SK-N-MC (cell line): ENCODE measurements at regions not wholly inside any gene's neighbourhood (a gene's known extent, or its start where the extent isn't known, plus 50 kb on each side); places are given as distances from the start of the nearest gene placed in this dataset.

Experiments
- DNase-seq: peaks from one replicate; pipeline ENCODE4 v3.0.0-alpha.2; 2011; ENCODE audit warnings: low read depth, low spot score
- H3K27ac ChIP-seq: fragments of 200-600 bp; sonication (generic); 2 replicates; pipeline ENCODE4 v1.5.1; 2016; ENCODE audit warnings: mixed run types
- H3K36me3 ChIP-seq: fragments of 200-600 bp; sonication (generic); 2 replicates; pipeline ENCODE4 v1.6.1; 2017; ENCODE audit warnings: antibody characterized with exemption, low read length, mixed read lengths; ENCODE audit not compliant: insufficient read depth
- H3K4me3 ChIP-seq: fragments of 200-600 bp; sonication (generic); 2 replicates; pipeline ENCODE4 v1.5.1; 2016
- H3K9ac ChIP-seq: fragments of 200-600 bp; sonication (generic); 2 replicates; pipeline ENCODE4 v1.8.0; 2017; ENCODE audit warnings: mixed run types, mixed read lengths; ENCODE audit not compliant: insufficient read length
- H3K9me3 ChIP-seq: fragments of 200-600 bp; sonication (generic); 2 replicates; pipeline ENCODE4 v1.6.1; 2017; ENCODE audit warnings: low read depth, mild to moderate bottlenecking, antibody characterized with exemption, low read length, moderate library complexity, mixed read lengths
- EZH2 ChIP-seq: fragments of 200-600 bp; sonication (generic); IDR thresholded peaks from one replicate; pipeline ENCODE4 v1.6.1; 2017; ENCODE audit warnings: antibody characterized with exemption
- FOXP2 ChIP-seq: optimal IDR thresholded peaks from 2 replicates; pipeline ENCODE3; 2011; ENCODE audit warnings: mild to moderate bottlenecking, moderate library complexity; ENCODE audit not compliant: insufficient read depth; ENCODE audit errors: extremely low read length, control extremely low read depth
- POLR2AphosphoS5 ChIP-seq: IDR thresholded peaks from 2 replicates; pipeline ENCODE4 v1.6.1; 2012; ENCODE audit warnings: mild to moderate bottlenecking, low read depth, low read length, borderline replicate concordance

DNA sequence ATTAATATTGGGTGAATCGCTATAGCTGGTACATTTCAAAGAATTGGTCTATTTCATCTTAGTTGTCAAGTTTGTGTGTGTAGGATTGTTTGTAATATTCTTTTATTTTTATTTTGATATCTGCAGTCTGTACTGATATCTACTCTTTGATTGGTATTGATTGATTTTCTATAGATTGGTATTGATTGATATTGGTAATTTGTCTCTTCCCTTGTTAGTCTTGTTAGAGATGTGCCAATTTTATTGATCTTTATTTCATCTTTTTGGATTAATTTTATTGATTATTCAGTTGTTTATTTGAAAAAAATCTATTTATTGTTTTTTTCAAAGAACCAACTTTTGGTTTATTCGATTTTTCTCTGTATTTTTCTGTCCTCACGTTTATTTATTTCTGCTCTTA, 61.4 kb downstream of the TM2D3 start:
- Histone ChIP-seq H3K9me3 (no peaks in the 10 kb centered on the region), H3K27ac (no peak overlapping the region), H3K4me3 (no peak overlapping the region), H3K36me3 (no peaks in the 10 kb centered on the region), H3K9ac (no peak overlapping the region)
- DNase-seq, result no peak
- TF ChIP-seq EZH2 (no peak), POLR2AphosphoS5 (no peak), FOXP2 (no peak)

DNA sequence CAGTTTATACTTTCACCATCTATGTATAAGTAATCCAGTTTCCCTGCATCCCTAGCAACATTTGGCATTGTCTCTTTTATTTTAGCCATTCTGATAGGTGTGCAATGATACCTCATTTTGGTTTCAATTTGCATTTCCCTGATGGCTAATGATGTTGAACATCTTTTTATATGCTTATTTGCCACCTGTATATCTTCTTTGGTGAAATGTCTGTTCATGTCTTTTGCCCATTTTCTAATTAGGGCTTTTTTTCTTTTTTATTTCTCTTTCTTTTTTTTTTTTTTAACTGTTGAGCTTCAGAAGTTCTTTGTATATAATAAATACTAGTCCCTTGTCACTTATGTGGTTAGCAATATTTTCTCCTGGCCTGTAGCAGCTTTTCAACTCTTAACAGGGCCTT, 68.9 kb downstream of the TM2D3 start:
- no peak overlapping the region for H3K27ac ChIP-seq
- no peak for TF ChIP-seq EZH2
- no peak for TF ChIP-seq POLR2AphosphoS5
- no peak for TF ChIP-seq FOXP2
- H3K36me3 ChIP-seq, result no peaks in the 10 kb centered on the region
- no peak for DNase-seq
- no peak overlapping the region for H3K9ac ChIP-seq
- no peaks in the 10 kb centered on the region for H3K9me3 ChIP-seq
- no peak overlapping the region for H3K4me3 ChIP-seq

DNA sequence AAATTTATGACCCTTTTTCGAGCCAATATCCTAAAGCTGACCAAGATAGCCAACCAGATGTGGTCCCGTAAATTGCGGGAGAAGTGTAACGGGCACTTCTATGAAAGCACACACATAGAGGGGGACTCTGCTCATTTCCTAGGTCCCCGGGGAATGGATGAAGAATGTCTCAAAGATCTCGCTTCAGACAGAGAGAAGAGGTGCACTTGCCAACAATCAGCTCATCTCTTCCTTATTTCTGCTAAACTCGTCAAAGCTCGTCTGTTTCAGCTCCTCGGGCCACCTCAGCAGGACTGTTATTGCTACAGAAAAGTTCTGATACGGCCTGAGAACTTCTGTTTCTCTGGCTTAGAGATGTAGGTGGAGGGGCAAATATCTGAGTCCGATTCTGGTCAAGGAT, 71.8 kb downstream of the TM2D3 start:
- TF ChIP-seq EZH2, result no peak
- no peak for TF ChIP-seq POLR2AphosphoS5
- no peak for TF ChIP-seq FOXP2
- Histone ChIP-seq H3K9ac (no peak overlapping the region), H3K9me3 (no peaks in the 10 kb centered on the region), H3K27ac (no peak overlapping the region), H3K36me3 (no peaks in the 10 kb centered on the region), H3K4me3 (no peak overlapping the region)
- DNase-seq, result no peak

DNA sequence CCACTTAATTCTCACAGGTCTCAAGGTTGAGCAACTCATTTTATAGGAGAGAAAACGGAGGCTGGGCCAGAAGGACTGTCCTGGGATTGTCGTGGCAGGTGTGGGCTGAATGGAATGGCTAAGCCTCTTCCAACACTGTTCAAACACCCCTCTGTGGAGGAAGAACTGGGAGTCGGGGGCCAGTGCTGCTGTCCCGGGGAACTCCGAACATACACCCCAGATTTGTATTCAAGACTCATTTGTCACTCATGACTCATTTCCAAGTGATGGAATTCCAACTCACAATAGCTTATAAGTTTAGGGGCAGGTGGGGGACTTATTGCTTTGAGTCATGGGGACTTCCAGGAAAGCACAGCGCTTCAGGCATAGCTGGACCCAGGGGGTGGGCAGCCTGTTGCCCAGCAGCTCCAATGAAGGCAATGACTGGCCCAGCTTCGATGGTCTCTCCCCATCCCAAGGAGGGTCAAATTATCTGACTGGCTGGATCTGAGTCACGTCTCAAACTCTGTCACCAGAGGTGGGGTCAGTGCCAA, 72.5 kb downstream of the TM2D3 start:
- no peaks in the 10 kb centered on the region for H3K36me3 ChIP-seq
- no peak for TF ChIP-seq POLR2AphosphoS5
- TF ChIP-seq EZH2, result no peak
- no peak for TF ChIP-seq FOXP2
- no peak overlapping the region for H3K9ac ChIP-seq
- H3K27ac ChIP-seq, result no peak overlapping the region
- no peak overlapping the region for H3K4me3 ChIP-seq
- no peaks in the 10 kb centered on the region for H3K9me3 ChIP-seq
- no peak for DNase-seq

DNA sequence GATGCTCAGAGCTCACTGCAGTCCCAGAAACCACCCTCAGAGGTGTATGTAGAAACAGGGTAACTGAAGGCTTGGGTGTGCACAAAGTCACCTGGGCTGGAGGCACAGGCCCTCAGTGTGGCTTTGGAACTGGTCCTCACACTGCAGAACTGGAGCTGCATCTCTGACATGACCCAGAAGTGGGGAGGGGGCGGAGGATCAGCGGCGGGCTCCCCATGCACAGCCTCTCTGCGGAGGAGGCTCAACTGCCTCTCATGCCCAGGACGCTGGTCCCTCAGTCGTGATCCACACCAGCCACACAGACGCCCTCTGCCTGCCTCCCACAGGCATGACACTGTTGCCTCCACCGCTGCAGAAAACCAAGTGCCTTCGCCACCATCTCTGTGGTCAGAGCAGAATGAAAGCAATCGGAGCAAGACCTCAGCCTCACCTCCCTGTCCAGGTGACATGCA, 73.7 kb downstream of the TM2D3 start:
- no peak overlapping the region for H3K27ac ChIP-seq
- H3K4me3 ChIP-seq, result no peak overlapping the region
- TF ChIP-seq POLR2AphosphoS5, result no peak
- no peak for TF ChIP-seq EZH2
- TF ChIP-seq FOXP2, result no peak
- H3K36me3 ChIP-seq, result no peaks in the 10 kb centered on the region
- no peaks in the 10 kb centered on the region for H3K9me3 ChIP-seq
- H3K9ac ChIP-seq, result no peak overlapping the region
- DNase-seq, result no peak

DNA sequence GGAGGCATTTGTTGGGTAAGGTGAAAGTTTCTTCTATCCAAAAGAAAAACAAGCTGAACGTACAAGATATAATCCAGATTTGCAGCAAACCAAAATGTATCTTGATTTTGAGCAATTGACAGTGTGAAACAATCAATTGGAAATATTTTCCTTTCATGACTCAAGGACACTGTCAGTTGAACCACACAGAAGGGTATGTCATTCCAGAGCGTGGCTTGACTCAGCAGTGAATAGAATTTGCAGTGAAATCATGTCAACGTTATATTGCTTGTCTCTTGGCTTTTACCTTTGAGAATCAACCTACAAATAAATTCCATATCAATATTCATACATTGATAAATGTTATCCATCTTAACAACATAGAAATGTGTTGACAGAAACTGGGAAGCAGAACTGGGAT, 78.2 kb downstream of the TM2D3 start:
- no peak overlapping the region for H3K4me3 ChIP-seq
- H3K27ac ChIP-seq, result no peak overlapping the region
- H3K9me3 ChIP-seq, result no peaks in the 10 kb centered on the region
- TF ChIP-seq EZH2 (no peak), POLR2AphosphoS5 (no peak), FOXP2 (no peak)
- no peak overlapping the region for H3K9ac ChIP-seq
- no peak for DNase-seq
- no peaks in the 10 kb centered on the region for H3K36me3 ChIP-seq

DNA sequence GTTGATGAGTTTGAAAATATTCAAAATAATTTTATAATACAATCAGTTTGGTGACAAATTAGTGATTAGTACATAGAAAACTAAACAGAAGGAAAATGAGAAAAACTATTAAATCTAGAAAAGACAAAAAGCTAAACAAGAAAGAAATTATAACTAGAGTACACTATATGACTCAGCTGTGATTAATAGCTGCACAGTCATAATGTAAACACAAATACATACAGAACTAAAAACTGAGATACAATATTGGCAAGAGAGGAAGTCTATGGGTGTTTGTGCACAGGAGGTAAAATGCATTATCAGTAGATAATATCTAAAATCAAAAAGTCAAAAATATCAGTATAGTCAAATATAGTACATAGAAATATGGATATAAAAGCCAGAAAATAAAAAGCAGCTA, 80.7 kb upstream of the PCSK6 start:
- TF ChIP-seq EZH2 (no peak), FOXP2 (no peak), POLR2AphosphoS5 (no peak)

DNA sequence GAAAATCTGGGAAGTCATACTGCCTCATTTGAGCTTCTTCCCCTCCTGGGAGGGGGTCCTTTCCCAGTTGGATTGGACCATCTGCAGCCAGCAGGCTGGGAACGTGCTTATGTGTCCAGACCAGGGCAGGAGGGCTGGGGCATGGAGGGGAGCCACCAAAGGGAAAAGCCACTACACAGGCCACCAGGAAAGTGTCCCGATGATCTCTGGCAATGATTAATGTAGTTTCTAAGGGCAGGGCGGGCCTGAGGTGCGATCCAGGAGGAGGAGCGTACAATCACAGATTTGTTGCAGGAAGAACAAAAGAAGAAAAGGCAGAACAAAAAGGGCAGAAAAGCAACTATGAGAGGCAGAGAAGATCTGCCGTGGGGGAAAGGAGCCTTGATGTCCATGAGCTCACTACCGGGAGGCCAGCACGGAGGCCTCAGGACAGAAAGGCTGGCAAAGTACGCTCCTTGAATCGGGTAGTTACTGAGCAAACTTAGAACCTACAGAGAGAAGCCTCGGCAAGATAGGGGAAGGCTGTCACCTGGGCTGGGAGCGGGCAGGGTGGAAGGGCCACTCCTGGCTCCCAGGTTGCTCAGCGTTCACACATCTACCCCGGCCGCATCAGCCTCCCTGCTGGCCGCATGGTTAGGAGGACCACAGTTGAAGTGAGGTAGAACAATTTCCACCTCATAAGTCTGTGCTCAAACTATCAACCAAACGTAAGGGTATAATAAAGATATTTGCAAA, 79.5 kb upstream of the PCSK6 start:
- Histone ChIP-seq H3K9me3 (no peaks in the 10 kb centered on the region), H3K4me3 (no peak overlapping the region), H3K36me3 (no peaks in the 10 kb centered on the region), H3K9ac (no peak overlapping the region), H3K27ac (no peak overlapping the region)
- no peak for DNase-seq
- no peak for TF ChIP-seq POLR2AphosphoS5
- TF ChIP-seq EZH2, result no peak
- TF ChIP-seq FOXP2, result no peak

More for the DNA sequence above, 80.7 kb upstream of the PCSK6 start:
- no peak overlapping the region for H3K4me3 ChIP-seq
- no peaks in the 10 kb centered on the region for H3K36me3 ChIP-seq
- no peak overlapping the region for H3K27ac ChIP-seq
- no peak for DNase-seq
- H3K9ac ChIP-seq, result no peak overlapping the region
- no peaks in the 10 kb centered on the region for H3K9me3 ChIP-seq

DNA sequence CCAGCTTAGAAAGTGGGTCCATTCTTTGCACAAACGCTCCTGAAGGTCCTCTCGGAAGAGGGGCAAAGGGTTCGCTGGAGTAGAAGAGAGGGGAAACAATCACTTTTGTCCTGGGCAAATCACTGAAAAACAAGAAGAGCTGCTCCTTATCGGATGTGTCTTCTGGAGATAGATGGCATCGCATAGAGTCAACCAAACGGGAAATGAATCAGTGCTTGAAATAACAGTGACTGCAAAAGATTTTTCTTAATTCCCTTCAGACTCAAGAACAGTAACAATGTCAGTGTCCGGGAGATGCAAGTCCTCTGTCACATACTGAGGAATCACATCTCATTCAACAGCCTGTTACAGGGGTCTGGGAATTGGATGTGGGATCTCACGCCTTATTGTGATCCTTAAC, 78.8 kb upstream of the PCSK6 start:
- Histone ChIP-seq H3K9me3 (no peaks in the 10 kb centered on the region), H3K4me3 (no peak overlapping the region), H3K9ac (no peak overlapping the region), H3K27ac (no peak overlapping the region), H3K36me3 (no peaks in the 10 kb centered on the region)
- DNase-seq, result no peak
- TF ChIP-seq POLR2AphosphoS5 (no peak), EZH2 (no peak), FOXP2 (no peak)
